ENCODE measurements at regions not wholly inside any gene's neighbourhood (a gene's known extent, or its start where the extent isn't known, plus 50 kb on each side); places are given as distances from the start of the nearest gene placed in this dataset.

DNA sequence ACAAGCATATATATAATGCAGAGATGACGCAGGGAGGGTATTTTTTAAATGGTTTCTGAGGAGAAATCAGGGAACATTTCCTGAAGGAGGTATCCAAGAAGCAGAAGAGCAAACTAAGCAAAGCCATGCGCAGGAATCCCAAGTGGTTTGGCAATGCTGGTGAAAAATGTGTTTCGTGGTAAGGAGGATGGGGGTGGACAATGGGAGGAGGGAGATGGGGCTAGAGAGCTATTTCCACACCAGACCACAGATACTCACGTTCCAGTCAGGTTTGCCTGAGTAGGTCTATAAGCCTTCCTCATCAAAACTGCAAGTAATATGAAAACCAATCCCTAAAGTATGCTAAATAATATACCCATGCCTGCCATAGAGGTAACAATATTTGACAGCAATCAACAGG, 223.7 kb upstream of the MKLN1 start:
- H3K9me3 ChIP-seq (ENCODE audit: control insufficient read depth, insufficient read depth, low read depth, low read length), result no peaks in the 10 kb centered on the region
- peaks cover 0 to 5% of the 10 kb centered on the region in 2 experiments; a peak in 1 of 3 replicates for H3K36me3 ChIP-seq (ENCODE audit: control insufficient read depth in 2 of 2, insufficient read depth in 1 of 2, low read length in 2 of 2)
- POLR2A ChIA-PET, result interaction anchor here (0.6 kb wide), 1 partner anchor 78 kb away, joined by 4 read pairs; no protein-coding TSS in a partner anchor
- no peak overlapping the region for H3K27ac ChIP-seq (ENCODE audit: extremely low read depth, low read depth, low read length)
- H3K4me3 ChIP-seq (ENCODE audit: low read depth, low read length), result no peak overlapping the region
- CTCF ChIA-PET, result no interaction called here
- no peak for TF ChIP-seq ZBTB17 (tag by site-specific recombination; IDR thresholded peaks at IDR 0.05)
- no peak for TF ChIP-seq ZNF221 (tag by site-specific recombination; IDR thresholded peaks at IDR 0.05; ENCODE audit: borderline replicate concordance)
- no peak for TF ChIP-seq ZBTB7A (tag by site-specific recombination; IDR thresholded peaks at IDR 0.05; ENCODE audit: low read depth)
- TF ChIP-seq ZNF626 (tag by site-specific recombination; IDR thresholded peaks at IDR 0.05), result no peak
- TF ChIP-seq ZNF423 (tag by site-specific recombination; IDR thresholded peaks at IDR 0.05), result no peak
- TF ChIP-seq EGR2 (tag by site-specific recombination; IDR thresholded peaks at IDR 0.05; ENCODE audit: low read depth), result 0 out of 2 replicates have a peak, but pooled peaks have one; percentile 25
- H3K4me1 ChIP-seq (ENCODE audit: control insufficient read depth, insufficient read depth, low read length), result no peaks in the 10 kb centered on the region

DNA sequence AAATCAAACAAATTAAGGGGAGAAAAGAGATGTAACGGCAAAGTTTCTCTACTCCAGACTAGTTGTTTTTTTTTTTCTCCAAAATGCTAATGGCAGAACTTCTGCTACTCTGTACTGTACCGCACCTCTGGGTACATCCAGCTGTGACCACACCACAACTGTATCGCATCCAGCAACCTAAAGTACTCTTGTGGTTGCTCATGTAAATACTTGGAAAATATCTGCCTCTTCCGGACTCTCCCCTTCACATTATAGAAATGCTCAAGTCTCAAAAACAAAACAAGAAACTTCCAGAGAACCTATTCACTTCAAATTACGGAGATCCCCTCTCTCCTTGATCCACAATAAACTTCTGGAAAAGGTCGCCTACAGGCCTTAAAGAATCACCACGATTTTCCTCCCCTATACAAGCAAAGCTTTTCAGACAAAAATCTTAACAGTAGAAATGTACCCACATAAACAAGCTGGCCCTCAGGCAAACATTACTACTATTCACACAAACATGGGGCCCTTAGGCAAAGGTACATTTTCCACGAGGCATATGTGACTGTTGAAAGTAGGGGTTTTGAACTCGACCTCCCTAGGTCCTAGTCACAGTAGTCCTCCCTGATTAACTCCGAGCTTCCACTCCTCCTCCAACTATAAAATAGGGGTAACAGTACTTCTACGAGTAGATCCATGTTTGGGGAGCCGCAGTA, 222.9 kb upstream of the MKLN1 start:
- Histone ChIP-seq H3K4me1 (ENCODE audit: control insufficient read depth, insufficient read depth, low read length) (no peaks in the 10 kb centered on the region), H3K36me3 (ENCODE audit: control insufficient read depth in 2 of 2, insufficient read depth in 1 of 2, low read length in 2 of 2) (peaks cover 0 to 5% of the 10 kb centered on the region in 2 experiments; a peak in 1 of 3 replicates), H3K9me3 (ENCODE audit: control insufficient read depth, insufficient read depth, low read depth, low read length) (no peaks in the 10 kb centered on the region), H3K27ac (ENCODE audit: extremely low read depth, low read depth, low read length) (no peak overlapping the region), H3K4me3 (ENCODE audit: low read depth, low read length) (no peak overlapping the region)
- CTCF ChIA-PET, result interaction anchor here (0.5 kb wide), 1 partner anchor 120 kb away, joined by 3 read pairs; no protein-coding TSS in a partner anchor
- POLR2A ChIA-PET, result interaction anchor here (0.6 kb wide), 1 partner anchor 77 kb away, joined by 4 read pairs; no protein-coding TSS in a partner anchor
- TF ChIP-seq ZSCAN4 (tag by site-specific recombination; IDR thresholded peaks at IDR 0.05), result no peak
- no peak for TF ChIP-seq SP7 (tag by site-specific recombination; IDR thresholded peaks at IDR 0.05)
- TF ChIP-seq MEIS1 (CRISPR knock-in tag; IDR thresholded peaks at IDR 0.05; ENCODE audit: borderline replicate concordance), result no peak
- TF ChIP-seq ZNF585B (tag by site-specific recombination; IDR thresholded peaks at IDR 0.05), result no peak
- TF ChIP-seq SCRT2 (tag by site-specific recombination; IDR thresholded peaks at IDR 0.05), result no peak
- TF ChIP-seq, protein P1, sequence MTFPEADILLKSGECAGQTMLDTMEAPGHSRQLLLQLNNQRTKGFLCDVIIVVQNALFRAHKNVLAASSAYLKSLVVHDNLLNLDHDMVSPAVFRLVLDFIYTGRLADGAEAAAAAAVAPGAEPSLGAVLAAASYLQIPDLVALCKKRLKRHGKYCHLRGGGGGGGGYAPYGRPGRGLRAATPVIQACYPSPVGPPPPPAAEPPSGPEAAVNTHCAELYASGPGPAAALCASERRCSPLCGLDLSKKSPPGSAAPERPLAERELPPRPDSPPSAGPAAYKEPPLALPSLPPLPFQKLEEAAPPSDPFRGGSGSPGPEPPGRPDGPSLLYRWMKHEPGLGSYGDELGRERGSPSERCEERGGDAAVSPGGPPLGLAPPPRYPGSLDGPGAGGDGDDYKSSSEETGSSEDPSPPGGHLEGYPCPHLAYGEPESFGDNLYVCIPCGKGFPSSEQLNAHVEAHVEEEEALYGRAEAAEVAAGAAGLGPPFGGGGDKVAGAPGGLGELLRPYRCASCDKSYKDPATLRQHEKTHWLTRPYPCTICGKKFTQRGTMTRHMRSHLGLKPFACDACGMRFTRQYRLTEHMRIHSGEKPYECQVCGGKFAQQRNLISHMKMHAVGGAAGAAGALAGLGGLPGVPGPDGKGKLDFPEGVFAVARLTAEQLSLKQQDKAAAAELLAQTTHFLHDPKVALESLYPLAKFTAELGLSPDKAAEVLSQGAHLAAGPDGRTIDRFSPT (tag by site-specific recombination; IDR thresholded peaks at IDR 0.05), result no peak
- no peak for TF ChIP-seq ZNF473 (tag by site-specific recombination; IDR thresholded peaks at IDR 0.05)
- no peak for TF ChIP-seq ZNF37A (tag by site-specific recombination; IDR thresholded peaks at IDR 0.05)
- no peak for TF ChIP-seq ZNF350 (tag by site-specific recombination; IDR thresholded peaks at IDR 0.05)
- no peak for TF ChIP-seq KLF8 (tag by site-specific recombination; IDR thresholded peaks at IDR 0.05)
- TF ChIP-seq, protein P2, sequence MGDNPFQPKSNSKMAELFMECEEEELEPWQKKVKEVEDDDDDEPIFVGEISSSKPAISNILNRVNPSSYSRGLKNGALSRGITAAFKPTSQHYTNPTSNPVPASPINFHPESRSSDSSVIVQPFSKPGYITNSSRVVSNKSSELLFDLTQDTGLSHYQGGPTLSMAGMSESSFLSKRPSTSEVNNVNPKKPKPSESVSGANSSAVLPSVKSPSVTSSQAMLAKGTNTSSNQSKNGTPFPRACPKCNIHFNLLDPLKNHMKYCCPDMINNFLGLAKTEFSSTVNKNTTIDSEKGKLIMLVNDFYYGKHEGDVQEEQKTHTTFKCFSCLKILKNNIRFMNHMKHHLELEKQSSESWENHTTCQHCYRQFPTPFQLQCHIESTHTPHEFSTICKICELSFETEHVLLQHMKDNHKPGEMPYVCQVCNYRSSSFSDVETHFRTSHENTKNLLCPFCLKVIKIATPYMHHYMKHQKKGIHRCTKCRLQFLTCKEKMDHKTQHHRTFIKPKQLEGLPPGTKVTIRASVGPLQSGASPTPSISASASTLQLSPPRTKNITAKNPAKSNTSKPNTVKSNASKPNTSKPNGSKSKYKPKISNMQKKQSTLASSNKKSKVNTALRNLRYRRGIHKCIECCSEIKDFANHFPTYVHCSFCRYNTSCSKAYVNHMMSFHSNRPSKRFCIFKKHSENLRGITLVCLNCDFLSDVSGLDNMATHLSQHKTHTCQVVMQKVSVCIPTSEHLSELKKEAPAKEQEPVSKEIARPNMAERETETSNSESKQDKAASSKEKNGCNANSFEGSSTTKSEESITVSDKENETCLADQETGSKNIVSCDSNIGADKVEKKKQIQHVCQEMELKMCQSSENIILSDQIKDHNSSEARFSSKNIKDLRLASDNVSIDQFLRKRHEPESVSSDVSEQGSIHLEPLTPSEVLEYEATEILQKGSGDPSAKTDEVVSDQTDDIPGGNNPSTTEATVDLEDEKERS (tag by site-specific recombination; IDR thresholded peaks at IDR 0.05), result no peak
- no peak for TF ChIP-seq ZNF654 (tag by site-specific recombination; IDR thresholded peaks at IDR 0.05; ENCODE audit: low read depth)
- no peak for TF ChIP-seq WT1 (tag by site-specific recombination; IDR thresholded peaks at IDR 0.05)
- TF ChIP-seq ZNF10 (tag by site-specific recombination; IDR thresholded peaks at IDR 0.05), result no peak
- no peak for TF ChIP-seq ZFP41 (tag by site-specific recombination; IDR thresholded peaks at IDR 0.05; ENCODE audit: borderline replicate concordance)
- no peak for TF ChIP-seq ZNF155 (tag by site-specific recombination; IDR thresholded peaks at IDR 0.05)

Measured in HEK293 (cell line).